ENCODE measurements at regions not wholly inside any gene's neighbourhood (a gene's known extent, or its start where the extent isn't known, plus 50 kb on each side); places are given as distances from the start of the nearest gene placed in this dataset.
"Not testable (repeated sequence)": the region's sequence is repeated elsewhere in the genome, so short reads cannot be mapped to it uniquely, and the experiment has no call there.

DNA sequence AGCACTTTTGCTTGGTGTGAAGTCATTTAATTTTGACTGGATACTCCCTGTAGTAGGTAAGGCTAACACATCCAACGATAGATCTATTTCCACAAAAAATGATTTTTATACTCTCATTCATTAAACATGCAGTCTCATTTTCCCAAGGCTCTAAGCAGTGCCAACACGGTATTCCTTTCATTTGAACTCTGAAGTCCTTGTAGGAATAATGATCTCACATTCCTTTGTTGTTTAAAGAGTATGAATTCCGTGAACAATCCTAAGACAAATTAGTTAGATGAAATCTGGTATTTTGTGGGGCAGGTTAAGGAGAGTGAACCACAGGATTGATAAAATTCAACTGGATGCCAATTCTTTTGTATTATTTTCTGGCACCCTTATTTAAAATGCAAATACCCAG, 66.6 kb downstream of the LACC1 start:
- H3K4me3 ChIP-seq (ENCODE audit: low read depth, low read length), result no peak overlapping the region
- DNase-seq (ENCODE audit: low read depth), result no peak
- TF ChIP-seq, protein P1, sequence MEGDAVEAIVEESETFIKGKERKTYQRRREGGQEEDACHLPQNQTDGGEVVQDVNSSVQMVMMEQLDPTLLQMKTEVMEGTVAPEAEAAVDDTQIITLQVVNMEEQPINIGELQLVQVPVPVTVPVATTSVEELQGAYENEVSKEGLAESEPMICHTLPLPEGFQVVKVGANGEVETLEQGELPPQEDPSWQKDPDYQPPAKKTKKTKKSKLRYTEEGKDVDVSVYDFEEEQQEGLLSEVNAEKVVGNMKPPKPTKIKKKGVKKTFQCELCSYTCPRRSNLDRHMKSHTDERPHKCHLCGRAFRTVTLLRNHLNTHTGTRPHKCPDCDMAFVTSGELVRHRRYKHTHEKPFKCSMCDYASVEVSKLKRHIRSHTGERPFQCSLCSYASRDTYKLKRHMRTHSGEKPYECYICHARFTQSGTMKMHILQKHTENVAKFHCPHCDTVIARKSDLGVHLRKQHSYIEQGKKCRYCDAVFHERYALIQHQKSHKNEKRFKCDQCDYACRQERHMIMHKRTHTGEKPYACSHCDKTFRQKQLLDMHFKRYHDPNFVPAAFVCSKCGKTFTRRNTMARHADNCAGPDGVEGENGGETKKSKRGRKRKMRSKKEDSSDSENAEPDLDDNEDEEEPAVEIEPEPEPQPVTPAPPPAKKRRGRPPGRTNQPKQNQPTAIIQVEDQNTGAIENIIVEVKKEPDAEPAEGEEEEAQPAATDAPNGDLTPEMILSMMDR (conservative IDR thresholded peaks at IDR 0.05; ENCODE audit: low read depth, low read length), result no peak

DNA sequence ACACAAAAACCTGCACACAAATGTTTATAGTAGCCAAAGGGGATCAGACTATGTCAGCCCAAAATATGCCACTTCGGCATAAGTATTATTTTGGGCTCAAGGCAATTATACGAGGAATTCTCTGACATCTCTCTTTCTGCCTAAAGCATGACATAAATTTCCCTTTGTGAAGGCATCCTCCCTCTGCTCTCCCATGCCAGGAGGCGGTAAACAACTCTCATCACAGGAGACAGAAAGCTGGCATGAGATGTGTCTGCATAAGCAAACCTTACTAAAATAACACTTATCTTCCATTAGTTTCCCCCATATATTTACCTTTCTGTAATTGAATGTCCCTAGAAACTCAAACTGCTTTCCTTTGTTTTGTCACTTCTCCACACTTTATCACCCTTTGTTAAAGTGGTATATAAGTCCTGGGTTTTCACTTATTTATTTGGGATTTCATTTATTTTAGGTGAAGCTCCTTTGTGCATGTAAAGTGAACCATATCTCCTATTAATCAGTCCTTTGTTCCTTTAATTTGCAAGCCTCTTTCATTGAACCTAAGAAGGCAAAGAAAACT, 68.3 kb downstream of the LACC1 start:
- TF ChIP-seq, protein P1 (conservative IDR thresholded peaks at IDR 0.05; ENCODE audit: low read depth, low read length), result no peak
- H3K4me3 ChIP-seq (ENCODE audit: low read depth, low read length), result no peak overlapping the region
- DNase-seq (ENCODE audit: low read depth), result no peak

DNA sequence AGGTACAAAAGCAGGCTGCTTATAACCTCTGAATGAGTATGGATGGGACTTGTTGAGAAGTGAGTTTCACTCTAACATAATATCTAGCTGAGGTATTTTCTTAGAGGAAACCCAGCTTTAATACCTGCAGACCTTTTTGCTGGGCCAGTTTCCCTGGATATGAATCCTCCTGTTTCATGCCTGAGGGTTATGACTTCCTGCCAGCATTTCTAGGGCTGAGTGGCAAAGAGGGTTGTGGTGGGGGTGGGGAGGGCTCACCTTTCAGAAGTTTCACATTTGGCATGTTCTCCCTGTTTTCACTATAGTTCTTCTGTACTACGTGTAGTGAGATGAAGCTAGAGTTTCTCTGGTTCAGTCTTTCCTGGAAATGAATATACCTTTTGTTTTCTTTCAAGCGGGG, 73.7 kb downstream of the LACC1 start:
- DNase-seq (ENCODE audit: low read depth), result no peak
- no peak overlapping the region for H3K4me3 ChIP-seq (ENCODE audit: low read depth, low read length)
- TF ChIP-seq, protein P1 (conservative IDR thresholded peaks at IDR 0.05; ENCODE audit: low read depth, low read length), result no peak

DNA sequence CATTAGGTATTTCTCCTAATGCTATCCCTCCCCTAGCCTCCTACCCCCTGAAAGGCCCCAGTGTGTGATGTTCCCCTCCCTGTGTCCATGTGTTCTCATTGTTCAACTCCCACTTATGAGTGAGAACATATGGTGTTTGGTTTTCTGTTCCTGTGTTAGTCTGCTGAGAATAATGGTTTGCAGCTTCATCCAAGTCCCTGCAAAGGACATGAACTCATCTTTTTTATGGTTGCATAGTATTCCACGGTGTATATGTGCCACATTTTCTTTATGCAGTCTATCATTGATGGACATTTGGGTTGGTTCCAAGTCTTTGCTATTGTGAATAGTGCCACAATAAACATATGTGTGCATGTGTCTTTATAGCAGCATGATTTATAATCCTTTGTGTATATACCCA, 77.3 kb downstream of the LACC1 start:
- not testable (repeated sequence) for DNase-seq (ENCODE audit: low read depth); H3K4me3 ChIP-seq (ENCODE audit: low read depth, low read length)

DNA sequence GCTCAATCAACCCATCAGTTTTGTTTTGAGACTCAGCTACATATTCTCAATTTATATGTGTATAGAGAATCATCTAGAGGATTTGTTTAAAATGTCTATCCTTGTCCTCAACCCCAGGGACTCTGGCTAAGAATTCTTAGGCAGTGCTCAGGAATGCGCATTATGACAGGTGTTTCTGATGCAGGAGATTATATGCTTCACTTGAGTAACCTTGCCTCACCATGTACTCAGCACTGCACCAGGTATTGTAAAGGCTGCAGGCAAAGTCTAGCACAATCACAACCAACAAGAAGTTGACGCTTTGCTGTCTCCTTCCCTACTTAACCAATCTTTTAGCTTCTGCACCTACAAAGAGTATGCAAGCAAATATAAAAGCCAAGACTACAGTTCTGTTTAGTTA, 79.6 kb downstream of the LACC1 start:
- no peak overlapping the region for H3K4me3 ChIP-seq (ENCODE audit: low read depth, low read length)
- no peak for DNase-seq (ENCODE audit: low read depth)
- TF ChIP-seq, protein P1 (conservative IDR thresholded peaks at IDR 0.05; ENCODE audit: low read depth, low read length), result no peak

DNA sequence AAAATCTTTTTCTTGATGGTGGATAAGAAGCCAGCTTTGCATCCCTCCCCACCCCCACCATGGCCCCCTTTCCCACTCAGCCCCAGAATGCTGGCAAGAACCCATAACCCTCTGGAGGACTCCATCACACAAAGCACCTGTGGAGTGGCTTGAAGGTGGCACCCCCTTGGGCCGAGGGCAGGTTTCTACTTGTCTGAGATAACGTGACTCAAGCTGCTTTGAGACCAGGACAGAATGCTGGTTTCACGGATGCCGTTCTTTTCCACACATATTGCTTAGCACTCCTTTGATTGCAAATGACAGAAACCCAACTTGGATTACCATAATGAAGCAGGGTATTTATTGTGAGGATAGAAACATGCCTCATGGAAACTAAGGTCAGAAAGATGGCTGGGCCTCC, 82.2 kb downstream of the LACC1 start:
- TF ChIP-seq, protein P1 (conservative IDR thresholded peaks at IDR 0.05; ENCODE audit: low read depth, low read length), result no peak
- no peak for DNase-seq (ENCODE audit: low read depth)
- no peak overlapping the region for H3K4me3 ChIP-seq (ENCODE audit: low read depth, low read length)

DNA sequence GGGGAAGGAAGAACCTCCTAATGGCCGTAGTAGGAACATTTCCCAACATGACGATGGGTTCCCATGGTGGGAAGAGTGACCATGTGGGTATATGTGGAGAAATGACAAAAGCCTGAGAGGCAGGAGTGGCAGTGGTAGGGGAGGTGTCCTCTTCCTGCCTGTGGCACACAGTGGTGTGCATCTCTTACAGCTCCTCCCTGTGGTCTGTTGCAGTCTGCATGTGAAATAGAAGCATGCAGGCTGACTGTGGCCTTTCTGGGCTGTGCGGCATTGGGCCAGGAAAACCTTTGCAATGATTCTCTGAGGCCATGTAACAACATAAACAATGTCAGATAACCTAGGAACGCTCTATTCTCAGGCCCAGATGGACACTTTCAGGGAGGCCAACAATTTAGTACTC, 84.0 kb downstream of the LACC1 start:
- TF ChIP-seq, protein P1 (conservative IDR thresholded peaks at IDR 0.05; ENCODE audit: low read depth, low read length), result peak; percentile 25
- no peak overlapping the region for H3K4me3 ChIP-seq (ENCODE audit: low read depth, low read length)
- DNase-seq (ENCODE audit: low read depth), result peak; percentile 15
